WTC11 (cell line): ENCODE measurements at regions not wholly inside any gene's neighbourhood (a gene's known extent, or its start where the extent isn't known, plus 50 kb on each side); places are given as distances from the start of the nearest gene placed in this dataset.

Source experiments
- ATAC-seq: fragments of 200-7000 bp; cut with Tn5 transposase; 2 replicates; pipeline ENCODE4 v1.10.0; 2021; ENCODE audit warnings: mild to moderate bottlenecking, moderate library complexity
- CTCF ChIA-PET: fragments of 300-600 bp; sonication (Branson Sonifier 250); formaldehyde crosslinking; loops from one replicate; lab custom pipeline; 2021; ENCODE audit warnings: antibody characterized with exemption; lab: Charles Lee
- POLR2A ChIA-PET: fragments of 350-600 bp; sonication (Branson Sonifier 250); formaldehyde crosslinking; loops from one replicate; lab custom pipeline; 2021; ENCODE audit warnings: antibody characterized with exemption; lab: Charles Lee
- DNase-seq: peaks from one replicate; pipeline ENCODE4 v3.0.0; 2021; ENCODE audit warnings: low spot score
- H3K27ac Mint-ChIP-seq: 2 replicates; pipeline ENCODE4 v1.8.0; 2021; ENCODE audit warnings: mixed read lengths
- H3K27me3 Mint-ChIP-seq: 2 replicates; pipeline ENCODE4 v1.8.0; 2021; ENCODE audit warnings: low read depth, mild to moderate bottlenecking, moderate library complexity, mixed read lengths
- H3K36me3 Mint-ChIP-seq: 2 replicates; pipeline ENCODE4 v1.8.0; 2021; ENCODE audit warnings: mixed read lengths
- H3K4me1 Mint-ChIP-seq: 2 replicates; pipeline ENCODE4 v1.8.0; 2022; ENCODE audit warnings: mixed read lengths
- H3K4me3 Mint-ChIP-seq: 2 replicates; pipeline ENCODE4 v1.8.0; 2021; ENCODE audit warnings: mild to moderate bottlenecking, moderate library complexity, mixed read lengths
- H3K9me3 Mint-ChIP-seq: 2 replicates; pipeline ENCODE4 v1.8.0; 2021; ENCODE audit warnings: mixed read lengths
- CBFB ChIP-seq: sonication (generic); formaldehyde crosslinking; IDR thresholded peaks from 2 replicates; pipeline ENCODE4 v1.8.1; 2022; ENCODE audit warnings: mild to moderate bottlenecking, low read depth, missing genetic modification reagents
- CREM ChIP-seq: sonication (generic); formaldehyde crosslinking; IDR thresholded peaks from 2 replicates; pipeline ENCODE4 v1.8.1; 2022; ENCODE audit warnings: mild to moderate bottlenecking, missing genetic modification reagents, moderate library complexity
- EMX1 ChIP-seq: fragments of 250-450 bp; sonication (Bioruptor Pico); IDR thresholded peaks from 2 replicates; pipeline ENCODE4 v1.8.0; 2021; ENCODE audit warnings: mild to moderate bottlenecking
- ETV6 ChIP-seq: sonication (generic); formaldehyde crosslinking; IDR thresholded peaks from 2 replicates; pipeline ENCODE4 v1.8.1; 2022; ENCODE audit warnings: mild to moderate bottlenecking, missing genetic modification reagents
- FOXK1 ChIP-seq: sonication (generic); formaldehyde crosslinking; IDR thresholded peaks from 2 replicates; pipeline ENCODE4 v1.8.0; 2022; ENCODE audit warnings: mild to moderate bottlenecking, moderate library complexity, missing genetic modification reagents
- GTF2I ChIP-seq: fragments of 250-450 bp; sonication (Bioruptor Pico); conservative IDR thresholded peaks from 2 replicates; pipeline ENCODE4 v1.4.0; 2021; ENCODE audit warnings: mild to moderate bottlenecking
- IRF2 ChIP-seq: sonication (generic); formaldehyde crosslinking; IDR thresholded peaks from 2 replicates; pipeline ENCODE4 v1.8.0; 2022; ENCODE audit warnings: low read depth, missing genetic modification reagents, borderline replicate concordance
- NFATC4 ChIP-seq: fragments of 250-450 bp; sonication (Bioruptor Pico); IDR thresholded peaks from 2 replicates; pipeline ENCODE4 v1.9.0; 2021; ENCODE audit warnings: mild to moderate bottlenecking
- NFE2L1 ChIP-seq: sonication (generic); formaldehyde crosslinking; IDR thresholded peaks from 2 replicates; pipeline ENCODE4 v1.8.1; 2023; ENCODE audit warnings: missing genetic modification reagents
- NR3C1 ChIP-seq: sonication (generic); formaldehyde crosslinking; conservative IDR thresholded peaks from 2 replicates; pipeline ENCODE4 v1.8.1; 2023; ENCODE audit warnings: low read depth, mild to moderate bottlenecking, missing genetic modification reagents
- RORB ChIP-seq: fragments of 250-450 bp; sonication (Bioruptor Pico); IDR thresholded peaks from 2 replicates; pipeline ENCODE4 v1.9.0; 2021; ENCODE audit warnings: mild to moderate bottlenecking
- SMAD3 ChIP-seq: sonication (generic); formaldehyde crosslinking; IDR thresholded peaks from 2 replicates; pipeline ENCODE4 v1.8.0; 2022; ENCODE audit warnings: missing genetic modification reagents, mild to moderate bottlenecking, borderline replicate concordance
- SP1 ChIP-seq: sonication (generic); formaldehyde crosslinking; conservative IDR thresholded peaks from 2 replicates; pipeline ENCODE4 v1.8.1; 2022; ENCODE audit warnings: missing genetic modification reagents
- TEAD1 ChIP-seq: sonication (generic); formaldehyde crosslinking; IDR thresholded peaks from 2 replicates; pipeline ENCODE4 v1.8.0; 2022; ENCODE audit warnings: mild to moderate bottlenecking, missing genetic modification reagents
- ZBTB21 ChIP-seq: sonication (generic); formaldehyde crosslinking; IDR thresholded peaks from 2 replicates; pipeline ENCODE4 v1.8.1; 2023; ENCODE audit warnings: mild to moderate bottlenecking, missing genetic modification reagents, borderline replicate concordance
- ZNF121 ChIP-seq: sonication (generic); formaldehyde crosslinking; IDR thresholded peaks from 2 replicates; pipeline ENCODE4 v1.8.0; 2023; ENCODE audit warnings: missing genetic modification reagents
- ZNF138 ChIP-seq: sonication (generic); formaldehyde crosslinking; conservative IDR thresholded peaks from 2 replicates; pipeline ENCODE4 v1.8.1; 2022; ENCODE audit warnings: mild to moderate bottlenecking, moderate library complexity, missing genetic modification reagents
- ZNF423 ChIP-seq: fragments of 250-450 bp; sonication (Bioruptor Pico); IDR thresholded peaks from 2 replicates; pipeline ENCODE4 v2.1.2; 2022; ENCODE audit warnings: mild to moderate bottlenecking, moderate library complexity
- TF ChIP-seq, protein P1 (sequence below): sonication (generic); formaldehyde crosslinking; IDR thresholded peaks from 2 replicates; pipeline ENCODE4 v1.8.1; 2023; ENCODE audit warnings: mild to moderate bottlenecking, moderate library complexity, missing genetic modification reagents
- TF ChIP-seq, protein P2 (sequence below): sonication (generic); formaldehyde crosslinking; IDR thresholded peaks from 2 replicates; pipeline ENCODE4 v1.8.1; 2022; ENCODE audit warnings: mild to moderate bottlenecking, missing genetic modification reagents, moderate library complexity, borderline replicate concordance
- TF ChIP-seq, protein P3 (sequence below): sonication (generic); formaldehyde crosslinking; IDR thresholded peaks from 2 replicates; pipeline ENCODE4 v1.8.1; 2022; ENCODE audit warnings: low read depth, missing genetic modification reagents, borderline replicate concordance
- TF ChIP-seq, protein P4 (sequence below): sonication (generic); formaldehyde crosslinking; IDR thresholded peaks from 2 replicates; pipeline ENCODE4 v1.8.0; 2022; ENCODE audit warnings: mild to moderate bottlenecking, missing genetic modification reagents
- TF ChIP-seq, protein P5 (sequence below): fragments of 250-450 bp; sonication (Bioruptor Pico); IDR thresholded peaks from 2 replicates; pipeline ENCODE4 v1.9.0; 2021; ENCODE audit warnings: mild to moderate bottlenecking
- TF ChIP-seq, protein P6 (sequence below): sonication (generic); formaldehyde crosslinking; IDR thresholded peaks from 2 replicates; pipeline ENCODE4 v1.8.1; 2023; ENCODE audit warnings: mild to moderate bottlenecking, missing genetic modification reagents, moderate library complexity

DNA sequence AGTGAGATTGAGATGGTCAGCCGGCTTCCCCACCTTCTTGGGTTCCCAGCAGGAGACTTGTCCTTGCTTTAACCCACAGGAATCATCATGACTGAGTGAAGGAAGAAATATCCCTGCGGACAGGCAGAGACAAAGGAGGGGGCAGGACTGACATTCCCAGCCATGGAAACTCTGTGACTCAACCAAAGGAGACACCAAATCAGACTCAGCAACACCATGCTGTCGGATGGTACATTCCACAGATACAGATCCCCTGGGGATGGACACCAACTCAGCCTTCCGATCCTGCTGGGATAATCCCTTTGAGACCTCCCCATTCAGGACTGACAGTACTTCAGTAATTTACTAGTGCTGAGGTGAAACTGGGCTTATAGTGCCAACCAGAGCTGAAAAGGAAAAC is 518.3 kb downstream of the XIRP2 start:
- ChIA-PET POLR2A (no interaction called here), CTCF (no interaction called here)
- Mint-ChIP-seq H3K27ac (peak overlapping the region; percentile 99), H3K36me3 (peaks cover 59% of the 10 kb centered on the region), H3K27me3 (no peaks in the 10 kb centered on the region; the same call in 1 of the 2 replicates), H3K9me3 (peaks cover 42% of the 10 kb centered on the region), H3K4me3 (peak overlapping the region; percentile 56), H3K4me1 (peaks cover 32% of the 10 kb centered on the region)
- ATAC-seq (peak; percentile 99), DNase-seq (peak; percentile 66)
- peak; percentile 97 for TF ChIP-seq ZNF423 (CRISPR knock-in tag)
- peak; percentile 77; the same call in 1 of the 2 replicates for TF ChIP-seq FOXK1 (CRISPR knock-in tag)
- TF ChIP-seq, protein P1, sequence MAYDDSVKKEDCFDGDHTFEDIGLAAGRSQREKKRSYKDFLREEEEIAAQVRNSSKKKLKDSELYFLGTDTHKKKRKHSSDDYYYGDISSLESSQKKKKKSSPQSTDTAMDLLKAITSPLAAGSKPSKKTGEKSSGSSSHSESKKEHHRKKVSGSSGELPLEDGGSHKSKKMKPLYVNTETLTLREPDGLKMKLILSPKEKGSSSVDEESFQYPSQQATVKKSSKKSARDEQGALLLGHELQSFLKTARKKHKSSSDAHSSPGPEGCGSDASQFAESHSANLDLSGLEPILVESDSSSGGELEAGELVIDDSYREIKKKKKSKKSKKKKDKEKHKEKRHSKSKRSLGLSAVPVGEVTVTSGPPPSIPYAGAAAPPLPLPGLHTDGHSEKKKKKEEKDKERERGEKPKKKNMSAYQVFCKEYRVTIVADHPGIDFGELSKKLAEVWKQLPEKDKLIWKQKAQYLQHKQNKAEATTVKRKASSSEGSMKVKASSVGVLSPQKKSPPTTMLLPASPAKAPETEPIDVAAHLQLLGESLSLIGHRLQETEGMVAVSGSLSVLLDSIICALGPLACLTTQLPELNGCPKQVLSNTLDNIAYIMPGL (CRISPR knock-in tag), result no peak
- 0 out of 2 replicates have a peak, but pooled peaks have one; percentile 40 for TF ChIP-seq SP1 (CRISPR knock-in tag)
- TF ChIP-seq GTF2I (CRISPR knock-in tag), result no peak
- peak; percentile 79; the same call in 1 of the 2 replicates for TF ChIP-seq EMX1 (CRISPR knock-in tag)
- TF ChIP-seq CBFB, result peak; percentile 78; the same call in 1 of the 2 replicates
- TF ChIP-seq, protein P2, sequence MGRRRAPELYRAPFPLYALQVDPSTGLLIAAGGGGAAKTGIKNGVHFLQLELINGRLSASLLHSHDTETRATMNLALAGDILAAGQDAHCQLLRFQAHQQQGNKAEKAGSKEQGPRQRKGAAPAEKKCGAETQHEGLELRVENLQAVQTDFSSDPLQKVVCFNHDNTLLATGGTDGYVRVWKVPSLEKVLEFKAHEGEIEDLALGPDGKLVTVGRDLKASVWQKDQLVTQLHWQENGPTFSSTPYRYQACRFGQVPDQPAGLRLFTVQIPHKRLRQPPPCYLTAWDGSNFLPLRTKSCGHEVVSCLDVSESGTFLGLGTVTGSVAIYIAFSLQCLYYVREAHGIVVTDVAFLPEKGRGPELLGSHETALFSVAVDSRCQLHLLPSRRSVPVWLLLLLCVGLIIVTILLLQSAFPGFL (CRISPR knock-in tag), result no peak
- TF ChIP-seq, protein P3, sequence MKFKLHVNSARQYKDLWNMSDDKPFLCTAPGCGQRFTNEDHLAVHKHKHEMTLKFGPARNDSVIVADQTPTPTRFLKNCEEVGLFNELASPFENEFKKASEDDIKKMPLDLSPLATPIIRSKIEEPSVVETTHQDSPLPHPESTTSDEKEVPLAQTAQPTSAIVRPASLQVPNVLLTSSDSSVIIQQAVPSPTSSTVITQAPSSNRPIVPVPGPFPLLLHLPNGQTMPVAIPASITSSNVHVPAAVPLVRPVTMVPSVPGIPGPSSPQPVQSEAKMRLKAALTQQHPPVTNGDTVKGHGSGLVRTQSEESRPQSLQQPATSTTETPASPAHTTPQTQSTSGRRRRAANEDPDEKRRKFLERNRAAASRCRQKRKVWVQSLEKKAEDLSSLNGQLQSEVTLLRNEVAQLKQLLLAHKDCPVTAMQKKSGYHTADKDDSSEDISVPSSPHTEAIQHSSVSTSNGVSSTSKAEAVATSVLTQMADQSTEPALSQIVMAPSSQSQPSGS (CRISPR knock-in tag), result no peak
- TF ChIP-seq NFE2L1 (CRISPR knock-in tag), result 0 out of 2 replicates have a peak, but pooled peaks have one; percentile 52
- peak; percentile 65; the same call in 1 of the 2 replicates for TF ChIP-seq CREM
- peak; percentile 77; the same call in 1 of the 2 replicates for TF ChIP-seq ETV6 (CRISPR knock-in tag)
- TF ChIP-seq, protein P4, sequence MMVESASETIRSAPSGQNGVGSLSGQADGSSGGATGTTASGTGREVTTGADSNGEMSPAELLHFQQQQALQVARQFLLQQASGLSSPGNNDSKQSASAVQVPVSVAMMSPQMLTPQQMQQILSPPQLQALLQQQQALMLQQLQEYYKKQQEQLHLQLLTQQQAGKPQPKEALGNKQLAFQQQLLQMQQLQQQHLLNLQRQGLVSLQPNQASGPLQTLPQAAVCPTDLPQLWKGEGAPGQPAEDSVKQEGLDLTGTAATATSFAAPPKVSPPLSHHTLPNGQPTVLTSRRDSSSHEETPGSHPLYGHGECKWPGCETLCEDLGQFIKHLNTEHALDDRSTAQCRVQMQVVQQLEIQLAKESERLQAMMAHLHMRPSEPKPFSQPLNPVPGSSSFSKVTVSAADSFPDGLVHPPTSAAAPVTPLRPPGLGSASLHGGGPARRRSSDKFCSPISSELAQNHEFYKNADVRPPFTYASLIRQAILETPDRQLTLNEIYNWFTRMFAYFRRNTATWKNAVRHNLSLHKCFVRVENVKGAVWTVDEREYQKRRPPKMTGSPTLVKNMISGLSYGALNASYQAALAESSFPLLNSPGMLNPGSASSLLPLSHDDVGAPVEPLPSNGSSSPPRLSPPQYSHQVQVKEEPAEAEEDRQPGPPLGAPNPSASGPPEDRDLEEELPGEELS (CRISPR knock-in tag), result 0 out of 2 replicates have a peak, but pooled peaks have one; percentile 31
- TF ChIP-seq ZBTB21 (CRISPR knock-in tag), result peak; percentile 80; the same call in 1 of the 2 replicates
- TF ChIP-seq IRF2 (CRISPR knock-in tag), result no peak
- no peak for TF ChIP-seq RORB (CRISPR knock-in tag)
- no peak for TF ChIP-seq ZNF121 (CRISPR knock-in tag)
- TF ChIP-seq, protein P5, sequence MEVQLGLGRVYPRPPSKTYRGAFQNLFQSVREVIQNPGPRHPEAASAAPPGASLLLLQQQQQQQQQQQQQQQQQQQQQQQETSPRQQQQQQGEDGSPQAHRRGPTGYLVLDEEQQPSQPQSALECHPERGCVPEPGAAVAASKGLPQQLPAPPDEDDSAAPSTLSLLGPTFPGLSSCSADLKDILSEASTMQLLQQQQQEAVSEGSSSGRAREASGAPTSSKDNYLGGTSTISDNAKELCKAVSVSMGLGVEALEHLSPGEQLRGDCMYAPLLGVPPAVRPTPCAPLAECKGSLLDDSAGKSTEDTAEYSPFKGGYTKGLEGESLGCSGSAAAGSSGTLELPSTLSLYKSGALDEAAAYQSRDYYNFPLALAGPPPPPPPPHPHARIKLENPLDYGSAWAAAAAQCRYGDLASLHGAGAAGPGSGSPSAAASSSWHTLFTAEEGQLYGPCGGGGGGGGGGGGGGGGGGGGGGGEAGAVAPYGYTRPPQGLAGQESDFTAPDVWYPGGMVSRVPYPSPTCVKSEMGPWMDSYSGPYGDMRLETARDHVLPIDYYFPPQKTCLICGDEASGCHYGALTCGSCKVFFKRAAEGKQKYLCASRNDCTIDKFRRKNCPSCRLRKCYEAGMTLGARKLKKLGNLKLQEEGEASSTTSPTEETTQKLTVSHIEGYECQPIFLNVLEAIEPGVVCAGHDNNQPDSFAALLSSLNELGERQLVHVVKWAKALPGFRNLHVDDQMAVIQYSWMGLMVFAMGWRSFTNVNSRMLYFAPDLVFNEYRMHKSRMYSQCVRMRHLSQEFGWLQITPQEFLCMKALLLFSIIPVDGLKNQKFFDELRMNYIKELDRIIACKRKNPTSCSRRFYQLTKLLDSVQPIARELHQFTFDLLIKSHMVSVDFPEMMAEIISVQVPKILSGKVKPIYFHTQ (CRISPR knock-in tag), result peak; percentile 65; the same call in 1 of the 2 replicates
- peak; percentile 93; the same call in 1 of the 2 replicates for TF ChIP-seq TEAD1 (CRISPR knock-in tag)
- TF ChIP-seq SMAD3 (CRISPR knock-in tag), result peak; percentile 76; the same call in 1 of the 2 replicates
- TF ChIP-seq NFATC4 (CRISPR knock-in tag), result no peak
- 0 out of 2 replicates have a peak, but pooled peaks have one; percentile 37 for TF ChIP-seq ZNF138
- TF ChIP-seq, protein P6, sequence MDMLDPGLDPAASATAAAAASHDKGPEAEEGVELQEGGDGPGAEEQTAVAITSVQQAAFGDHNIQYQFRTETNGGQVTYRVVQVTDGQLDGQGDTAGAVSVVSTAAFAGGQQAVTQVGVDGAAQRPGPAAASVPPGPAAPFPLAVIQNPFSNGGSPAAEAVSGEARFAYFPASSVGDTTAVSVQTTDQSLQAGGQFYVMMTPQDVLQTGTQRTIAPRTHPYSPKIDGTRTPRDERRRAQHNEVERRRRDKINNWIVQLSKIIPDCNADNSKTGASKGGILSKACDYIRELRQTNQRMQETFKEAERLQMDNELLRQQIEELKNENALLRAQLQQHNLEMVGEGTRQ (CRISPR knock-in tag), result 0 out of 2 replicates have a peak, but pooled peaks have one; percentile 24
- no peak for TF ChIP-seq NR3C1 (CRISPR knock-in tag)
